ENCODE measurements at regions not wholly inside any gene's neighbourhood (a gene's known extent, or its start where the extent isn't known, plus 50 kb on each side); places are given as distances from the start of the nearest gene placed in this dataset.

GRCh38 chr4:138573246-138573645, 331.1 kb upstream of the SLC7A11 start:
- TF ChIP-seq, protein P1, sequence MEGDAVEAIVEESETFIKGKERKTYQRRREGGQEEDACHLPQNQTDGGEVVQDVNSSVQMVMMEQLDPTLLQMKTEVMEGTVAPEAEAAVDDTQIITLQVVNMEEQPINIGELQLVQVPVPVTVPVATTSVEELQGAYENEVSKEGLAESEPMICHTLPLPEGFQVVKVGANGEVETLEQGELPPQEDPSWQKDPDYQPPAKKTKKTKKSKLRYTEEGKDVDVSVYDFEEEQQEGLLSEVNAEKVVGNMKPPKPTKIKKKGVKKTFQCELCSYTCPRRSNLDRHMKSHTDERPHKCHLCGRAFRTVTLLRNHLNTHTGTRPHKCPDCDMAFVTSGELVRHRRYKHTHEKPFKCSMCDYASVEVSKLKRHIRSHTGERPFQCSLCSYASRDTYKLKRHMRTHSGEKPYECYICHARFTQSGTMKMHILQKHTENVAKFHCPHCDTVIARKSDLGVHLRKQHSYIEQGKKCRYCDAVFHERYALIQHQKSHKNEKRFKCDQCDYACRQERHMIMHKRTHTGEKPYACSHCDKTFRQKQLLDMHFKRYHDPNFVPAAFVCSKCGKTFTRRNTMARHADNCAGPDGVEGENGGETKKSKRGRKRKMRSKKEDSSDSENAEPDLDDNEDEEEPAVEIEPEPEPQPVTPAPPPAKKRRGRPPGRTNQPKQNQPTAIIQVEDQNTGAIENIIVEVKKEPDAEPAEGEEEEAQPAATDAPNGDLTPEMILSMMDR (IDR thresholded peaks at IDR 0.05 in 8 of 11, conservative IDR thresholded peaks at IDR 0.05 in 3 of 11) = no peak
- no peak for TF ChIP-seq POLR2AphosphoS5 (IDR thresholded peaks at IDR 0.05)
- no peak for TF ChIP-seq POLR2A (IDR thresholded peaks at IDR 0.05)
- WGBS, 5 donors = 67 to 83% (median 75%) methylated on average over 3 of the region's 3 CpGs
- H3K4me1 ChIP-seq = no peaks in the 10 kb centered on the region

GRCh38 chr4:138572007-138572406, 329.9 kb upstream of the SLC7A11 start:
- no peaks in the 10 kb centered on the region for H3K4me1 ChIP-seq
- H3K36me3 ChIP-seq = no peaks in the 10 kb centered on the region
- DNase-seq = no peak
- TF ChIP-seq, protein P1 (IDR thresholded peaks at IDR 0.05 in 8 of 11, conservative IDR thresholded peaks at IDR 0.05 in 3 of 11) = no peak
- no peak for TF ChIP-seq POLR2A (IDR thresholded peaks at IDR 0.05)
- no peak for TF ChIP-seq POLR2AphosphoS5 (IDR thresholded peaks at IDR 0.05)
- peaks cover 0 to 17% (median 12%) of the 10 kb centered on the region in 8 donors for H3K9me3 ChIP-seq
- H3K27ac ChIP-seq = no peak overlapping the region
- WGBS, 5 donors = 79 to 87% (median 85%) methylated on average over 2 of the region's 2 CpGs
- no peaks in the 10 kb centered on the region for H3K27me3 ChIP-seq (replicated peaks in 1 of 7)
- no peak overlapping the region for H3K4me3 ChIP-seq
- intact Hi-C loops (cut with DNase I; ENCODE audit: low total_unique reads) = no loop called here

More at GRCh38 chr4:138573246-138573645, 331.1 kb upstream of the SLC7A11 start:
- Histone ChIP-seq H3K36me3 (no peaks in the 10 kb centered on the region), H3K27me3 (replicated peaks in 1 of 7) (no peaks in the 10 kb centered on the region), H3K4me3 (no peak overlapping the region), H3K27ac (no peak overlapping the region), H3K9me3 (peaks cover 3 to 30% (median 24%) of the 10 kb centered on the region in 8 donors)
- intact Hi-C loops (cut with DNase I; ENCODE audit: low total_unique reads) = no loop called here
- no peak for DNase-seq

- intact Hi-C loops (cut with DNase I; ENCODE audit: low total_unique reads) = no loop called here
- no peaks in the 10 kb centered on the region for H3K27me3 ChIP-seq (replicated peaks in 1 of 7)
- TF ChIP-seq POLR2A (IDR thresholded peaks at IDR 0.05) (no peak), POLR2AphosphoS5 (IDR thresholded peaks at IDR 0.05) (no peak)
- TF ChIP-seq, protein P1 (IDR thresholded peaks at IDR 0.05 in 8 of 11, conservative IDR thresholded peaks at IDR 0.05 in 3 of 11) = no peak
Observed at GRCh38 chr4:138567696-138568095, 325.5 kb upstream of the SLC7A11 start.

GRCh38 chr4:138565576-138565975, 323.4 kb upstream of the SLC7A11 start:
- Histone ChIP-seq H3K36me3 (no peaks in the 10 kb centered on the region), H3K27ac (no peak overlapping the region), H3K9me3 (no peaks in the 10 kb centered on the region), H3K4me3 (no peak overlapping the region), H3K27me3 (replicated peaks in 1 of 7) (no peaks in the 10 kb centered on the region), H3K4me1 (no peaks in the 10 kb centered on the region)
- TF ChIP-seq, protein P1 (IDR thresholded peaks at IDR 0.05 in 8 of 11, conservative IDR thresholded peaks at IDR 0.05 in 3 of 11) = no peak
- no peak for TF ChIP-seq POLR2AphosphoS5 (IDR thresholded peaks at IDR 0.05)
- no peak for TF ChIP-seq POLR2A (IDR thresholded peaks at IDR 0.05)
- WGBS, 5 donors = 86 to 94% (median 90%) methylated on average over 4 of the region's 4 CpGs
- no peak for DNase-seq
- intact Hi-C loops (cut with DNase I; ENCODE audit: low total_unique reads) = no loop called here

More at GRCh38 chr4:138567696-138568095, 325.5 kb upstream of the SLC7A11 start:
- Histone ChIP-seq H3K4me3 (no peak overlapping the region), H3K9me3 (no peaks in the 10 kb centered on the region), H3K27ac (no peak overlapping the region), H3K36me3 (no peaks in the 10 kb centered on the region), H3K4me1 (no peaks in the 10 kb centered on the region)
- DNase-seq = no peak
- 60 to 95% (median 74%) methylated on average over 3 of the region's 3 CpGs for WGBS, 5 donors
